ENCODE measurements at regions not wholly inside any gene's neighbourhood (a gene's known extent, or its start where the extent isn't known, plus 50 kb on each side); places are given as distances from the start of the nearest gene placed in this dataset.

- DNase-seq (ENCODE audit: low read depth in 2 of 2), result no peak
These were observed 204.4 kb upstream of the THBS1 start for GRCh38 chr15:39376371-39376909.

- no peak for DNase-seq (ENCODE audit: low read depth in 2 of 2)
These were observed 199.4 kb upstream of the THBS1 start for GRCh38 chr15:39381517-39381916.

- no peak for DNase-seq (ENCODE audit: low read depth in 2 of 2)
These were observed 192.8 kb upstream of the THBS1 start for GRCh38 chr15:39388118-39388517.

- DNase-seq (ENCODE audit: low read depth in 2 of 2), result no peak
These were observed 189.6 kb upstream of the THBS1 start for GRCh38 chr15:39391230-39391629.

GRCh38 chr15:39392469-39393047 lies 188.3 kb upstream of the THBS1 start:
- no peak for DNase-seq (ENCODE audit: low read depth in 2 of 2)

- no peak for DNase-seq (ENCODE audit: low read depth in 2 of 2)
These were observed 187.1 kb upstream of the THBS1 start for GRCh38 chr15:39393575-39394335.

GRCh38 chr15:39394496-39394895 lies 186.4 kb upstream of the THBS1 start:
- DNase-seq (ENCODE audit: low read depth in 2 of 2), result no peak

GRCh38 chr15:39396979-39397615 lies 183.8 kb upstream of the THBS1 start:
- DNase-seq (ENCODE audit: low read depth in 2 of 2), result no peak

GRCh38 chr15:39397883-39398282 lies 183.0 kb upstream of the THBS1 start:
- no peak for DNase-seq (ENCODE audit: low read depth in 2 of 2)

- DNase-seq (ENCODE audit: low read depth in 2 of 2), result no peak
These were observed 181.3 kb upstream of the THBS1 start for GRCh38 chr15:39399600-39399999.

- DNase-seq (ENCODE audit: low read depth in 2 of 2), result no peak
These were observed 180.9 kb upstream of the THBS1 start for GRCh38 chr15:39400002-39400401.

GRCh38 chr15:39400821-39401550 lies 179.9 kb upstream of the THBS1 start:
- DNase-seq (ENCODE audit: low read depth in 2 of 2), result no peak

GRCh38 chr15:39403640-39404117 lies 177.2 kb upstream of the THBS1 start:
- DNase-seq (ENCODE audit: low read depth in 2 of 2), result no peak

- no peak for DNase-seq (ENCODE audit: low read depth in 2 of 2)
These were observed 176.1 kb upstream of the THBS1 start for GRCh38 chr15:39404767-39405181.

GRCh38 chr15:39406485-39406884 lies 174.4 kb upstream of the THBS1 start:
- DNase-seq (ENCODE audit: low read depth in 2 of 2), result no peak

- DNase-seq (ENCODE audit: low read depth in 2 of 2), result no peak
These were observed 173.8 kb upstream of the THBS1 start for GRCh38 chr15:39407116-39407515.

- DNase-seq (ENCODE audit: low read depth in 2 of 2), result no peak
These were observed 170.9 kb upstream of the THBS1 start for GRCh38 chr15:39409876-39410530.

GRCh38 chr15:39411102-39411989 lies 169.5 kb upstream of the THBS1 start:
- no peak for DNase-seq (ENCODE audit: low read depth in 2 of 2)

GRCh38 chr15:39413558-39413957 lies 167.3 kb upstream of the THBS1 start:
- no peak for DNase-seq (ENCODE audit: low read depth in 2 of 2)

- DNase-seq (ENCODE audit: low read depth in 2 of 2), result no peak
These were observed 166.7 kb upstream of the THBS1 start for GRCh38 chr15:39414201-39414600.

All from stimulated activated CD8-positive, alpha-beta memory T cell treated with anti-CD3 and anti-CD28 coated beads, Interleukin-2, amount 100 ng/mL, for 1 hour (primary cell).